ENCODE measurements at regions not wholly inside any gene's neighbourhood (a gene's known extent, or its start where the extent isn't known, plus 50 kb on each side); places are given as distances from the start of the nearest gene placed in this dataset.

DNA sequence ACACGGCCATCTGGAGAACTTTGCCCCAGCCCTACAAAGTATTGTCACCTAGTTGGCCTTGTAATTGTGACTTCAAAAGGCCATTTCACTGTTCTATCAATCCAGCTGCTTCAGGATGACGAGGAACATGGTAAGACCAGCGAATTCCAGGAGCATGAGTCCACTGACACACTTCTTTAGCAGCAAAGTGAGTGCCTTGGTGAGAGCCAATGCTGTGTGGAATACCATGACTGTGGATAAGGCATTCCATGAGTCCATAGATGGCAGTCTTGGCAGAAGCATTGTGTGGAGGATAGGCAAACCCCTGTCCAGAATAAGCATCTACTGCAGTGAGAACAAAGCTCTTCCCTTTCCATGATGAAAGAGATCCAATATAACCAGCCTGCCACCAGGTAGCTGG, 1009.1 kb upstream of the USP15 start:
- TF ChIP-seq, protein P1, sequence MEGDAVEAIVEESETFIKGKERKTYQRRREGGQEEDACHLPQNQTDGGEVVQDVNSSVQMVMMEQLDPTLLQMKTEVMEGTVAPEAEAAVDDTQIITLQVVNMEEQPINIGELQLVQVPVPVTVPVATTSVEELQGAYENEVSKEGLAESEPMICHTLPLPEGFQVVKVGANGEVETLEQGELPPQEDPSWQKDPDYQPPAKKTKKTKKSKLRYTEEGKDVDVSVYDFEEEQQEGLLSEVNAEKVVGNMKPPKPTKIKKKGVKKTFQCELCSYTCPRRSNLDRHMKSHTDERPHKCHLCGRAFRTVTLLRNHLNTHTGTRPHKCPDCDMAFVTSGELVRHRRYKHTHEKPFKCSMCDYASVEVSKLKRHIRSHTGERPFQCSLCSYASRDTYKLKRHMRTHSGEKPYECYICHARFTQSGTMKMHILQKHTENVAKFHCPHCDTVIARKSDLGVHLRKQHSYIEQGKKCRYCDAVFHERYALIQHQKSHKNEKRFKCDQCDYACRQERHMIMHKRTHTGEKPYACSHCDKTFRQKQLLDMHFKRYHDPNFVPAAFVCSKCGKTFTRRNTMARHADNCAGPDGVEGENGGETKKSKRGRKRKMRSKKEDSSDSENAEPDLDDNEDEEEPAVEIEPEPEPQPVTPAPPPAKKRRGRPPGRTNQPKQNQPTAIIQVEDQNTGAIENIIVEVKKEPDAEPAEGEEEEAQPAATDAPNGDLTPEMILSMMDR (IDR thresholded peaks at IDR 0.05): no peak
- TF ChIP-seq ZBTB21 (CRISPR knock-in tag; IDR thresholded peaks at IDR 0.05; ENCODE audit: borderline replicate concordance): no peak
- TF ChIP-seq GABPB1 (CRISPR knock-in tag; IDR thresholded peaks at IDR 0.05): no peak
- no peak for TF ChIP-seq SMAD4 (CRISPR knock-in tag; IDR thresholded peaks at IDR 0.05)
- no peak for TF ChIP-seq GRHL2 (CRISPR knock-in tag; IDR thresholded peaks at IDR 0.05; ENCODE audit: insufficient replicate concordance, severe bottlenecking)
- no peak for TF ChIP-seq NR2C2 (CRISPR knock-in tag; IDR thresholded peaks at IDR 0.05)
- TF ChIP-seq CREM (CRISPR knock-in tag; IDR thresholded peaks at IDR 0.05): no peak
- TF ChIP-seq, protein P2, sequence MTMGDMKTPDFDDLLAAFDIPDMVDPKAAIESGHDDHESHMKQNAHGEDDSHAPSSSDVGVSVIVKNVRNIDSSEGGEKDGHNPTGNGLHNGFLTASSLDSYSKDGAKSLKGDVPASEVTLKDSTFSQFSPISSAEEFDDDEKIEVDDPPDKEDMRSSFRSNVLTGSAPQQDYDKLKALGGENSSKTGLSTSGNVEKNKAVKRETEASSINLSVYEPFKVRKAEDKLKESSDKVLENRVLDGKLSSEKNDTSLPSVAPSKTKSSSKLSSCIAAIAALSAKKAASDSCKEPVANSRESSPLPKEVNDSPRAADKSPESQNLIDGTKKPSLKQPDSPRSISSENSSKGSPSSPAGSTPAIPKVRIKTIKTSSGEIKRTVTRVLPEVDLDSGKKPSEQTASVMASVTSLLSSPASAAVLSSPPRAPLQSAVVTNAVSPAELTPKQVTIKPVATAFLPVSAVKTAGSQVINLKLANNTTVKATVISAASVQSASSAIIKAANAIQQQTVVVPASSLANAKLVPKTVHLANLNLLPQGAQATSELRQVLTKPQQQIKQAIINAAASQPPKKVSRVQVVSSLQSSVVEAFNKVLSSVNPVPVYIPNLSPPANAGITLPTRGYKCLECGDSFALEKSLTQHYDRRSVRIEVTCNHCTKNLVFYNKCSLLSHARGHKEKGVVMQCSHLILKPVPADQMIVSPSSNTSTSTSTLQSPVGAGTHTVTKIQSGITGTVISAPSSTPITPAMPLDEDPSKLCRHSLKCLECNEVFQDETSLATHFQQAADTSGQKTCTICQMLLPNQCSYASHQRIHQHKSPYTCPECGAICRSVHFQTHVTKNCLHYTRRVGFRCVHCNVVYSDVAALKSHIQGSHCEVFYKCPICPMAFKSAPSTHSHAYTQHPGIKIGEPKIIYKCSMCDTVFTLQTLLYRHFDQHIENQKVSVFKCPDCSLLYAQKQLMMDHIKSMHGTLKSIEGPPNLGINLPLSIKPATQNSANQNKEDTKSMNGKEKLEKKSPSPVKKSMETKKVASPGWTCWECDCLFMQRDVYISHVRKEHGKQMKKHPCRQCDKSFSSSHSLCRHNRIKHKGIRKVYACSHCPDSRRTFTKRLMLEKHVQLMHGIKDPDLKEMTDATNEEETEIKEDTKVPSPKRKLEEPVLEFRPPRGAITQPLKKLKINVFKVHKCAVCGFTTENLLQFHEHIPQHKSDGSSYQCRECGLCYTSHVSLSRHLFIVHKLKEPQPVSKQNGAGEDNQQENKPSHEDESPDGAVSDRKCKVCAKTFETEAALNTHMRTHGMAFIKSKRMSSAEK (CRISPR knock-in tag; IDR thresholded peaks at IDR 0.05; ENCODE audit: borderline replicate concordance): no peak
- TF ChIP-seq ETV6 (CRISPR knock-in tag; IDR thresholded peaks at IDR 0.05): no peak
- TF ChIP-seq, protein P3, sequence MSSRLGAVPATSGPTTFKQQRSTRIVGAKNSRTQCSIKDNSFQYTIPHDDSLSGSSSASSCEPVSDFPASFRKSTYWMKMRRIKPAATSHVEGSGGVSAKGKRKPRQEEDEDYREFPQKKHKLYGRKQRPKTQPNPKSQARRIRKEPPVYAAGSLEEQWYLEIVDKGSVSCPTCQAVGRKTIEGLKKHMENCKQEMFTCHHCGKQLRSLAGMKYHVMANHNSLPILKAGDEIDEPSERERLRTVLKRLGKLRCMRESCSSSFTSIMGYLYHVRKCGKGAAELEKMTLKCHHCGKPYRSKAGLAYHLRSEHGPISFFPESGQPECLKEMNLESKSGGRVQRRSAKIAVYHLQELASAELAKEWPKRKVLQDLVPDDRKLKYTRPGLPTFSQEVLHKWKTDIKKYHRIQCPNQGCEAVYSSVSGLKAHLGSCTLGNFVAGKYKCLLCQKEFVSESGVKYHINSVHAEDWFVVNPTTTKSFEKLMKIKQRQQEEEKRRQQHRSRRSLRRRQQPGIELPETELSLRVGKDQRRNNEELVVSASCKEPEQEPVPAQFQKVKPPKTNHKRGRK (CRISPR knock-in tag; IDR thresholded peaks at IDR 0.05; ENCODE audit: borderline replicate concordance): no peak
- TF ChIP-seq, protein P4, sequence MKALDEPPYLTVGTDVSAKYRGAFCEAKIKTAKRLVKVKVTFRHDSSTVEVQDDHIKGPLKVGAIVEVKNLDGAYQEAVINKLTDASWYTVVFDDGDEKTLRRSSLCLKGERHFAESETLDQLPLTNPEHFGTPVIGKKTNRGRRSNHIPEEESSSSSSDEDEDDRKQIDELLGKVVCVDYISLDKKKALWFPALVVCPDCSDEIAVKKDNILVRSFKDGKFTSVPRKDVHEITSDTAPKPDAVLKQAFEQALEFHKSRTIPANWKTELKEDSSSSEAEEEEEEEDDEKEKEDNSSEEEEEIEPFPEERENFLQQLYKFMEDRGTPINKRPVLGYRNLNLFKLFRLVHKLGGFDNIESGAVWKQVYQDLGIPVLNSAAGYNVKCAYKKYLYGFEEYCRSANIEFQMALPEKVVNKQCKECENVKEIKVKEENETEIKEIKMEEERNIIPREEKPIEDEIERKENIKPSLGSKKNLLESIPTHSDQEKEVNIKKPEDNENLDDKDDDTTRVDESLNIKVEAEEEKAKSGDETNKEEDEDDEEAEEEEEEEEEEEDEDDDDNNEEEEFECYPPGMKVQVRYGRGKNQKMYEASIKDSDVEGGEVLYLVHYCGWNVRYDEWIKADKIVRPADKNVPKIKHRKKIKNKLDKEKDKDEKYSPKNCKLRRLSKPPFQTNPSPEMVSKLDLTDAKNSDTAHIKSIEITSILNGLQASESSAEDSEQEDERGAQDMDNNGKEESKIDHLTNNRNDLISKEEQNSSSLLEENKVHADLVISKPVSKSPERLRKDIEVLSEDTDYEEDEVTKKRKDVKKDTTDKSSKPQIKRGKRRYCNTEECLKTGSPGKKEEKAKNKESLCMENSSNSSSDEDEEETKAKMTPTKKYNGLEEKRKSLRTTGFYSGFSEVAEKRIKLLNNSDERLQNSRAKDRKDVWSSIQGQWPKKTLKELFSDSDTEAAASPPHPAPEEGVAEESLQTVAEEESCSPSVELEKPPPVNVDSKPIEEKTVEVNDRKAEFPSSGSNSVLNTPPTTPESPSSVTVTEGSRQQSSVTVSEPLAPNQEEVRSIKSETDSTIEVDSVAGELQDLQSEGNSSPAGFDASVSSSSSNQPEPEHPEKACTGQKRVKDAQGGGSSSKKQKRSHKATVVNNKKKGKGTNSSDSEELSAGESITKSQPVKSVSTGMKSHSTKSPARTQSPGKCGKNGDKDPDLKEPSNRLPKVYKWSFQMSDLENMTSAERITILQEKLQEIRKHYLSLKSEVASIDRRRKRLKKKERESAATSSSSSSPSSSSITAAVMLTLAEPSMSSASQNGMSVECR (CRISPR knock-in tag; IDR thresholded peaks at IDR 0.05; ENCODE audit: borderline replicate concordance): no peak
